ES-I3 (cell line): ENCODE measurements at regions not wholly inside any gene's neighbourhood (a gene's known extent, or its start where the extent isn't known, plus 50 kb on each side); places are given as distances from the start of the nearest gene placed in this dataset.

Experiments
- H3K36me3 ChIP-seq: 2 replicates; pipeline ENCODE4 v1.6.1; 2013; ENCODE audit warnings: mild to moderate bottlenecking, low read length, control low read depth, moderate library complexity; ENCODE audit not compliant: insufficient read depth
- H3K4me1 ChIP-seq: 2 replicates; pipeline ENCODE4 v1.6.1; 2013; ENCODE audit warnings: mild to moderate bottlenecking, control low read depth, low read length; ENCODE audit not compliant: insufficient read depth
- H3K9ac ChIP-seq: 2 replicates; pipeline ENCODE4 v1.6.1; 2013; ENCODE audit warnings: low read depth, mild to moderate bottlenecking, low read length, moderate library complexity
- H3K9me3 ChIP-seq: 2 replicates; pipeline ENCODE4 v1.6.1; 2013; ENCODE audit warnings: mild to moderate bottlenecking, low read length, moderate library complexity; ENCODE audit not compliant: control insufficient read depth, insufficient read depth

- peaks cover 14% of the 10 kb centered on the region for H3K4me1 ChIP-seq
These were observed 129.8 kb upstream of the CPM start for GRCh38 chr12:69062621-69063237.

GRCh38 chr12:69064734-69065443 is 131.9 kb upstream of the CPM start:
- peaks cover 26% of the 10 kb centered on the region for H3K4me1 ChIP-seq
- H3K36me3 ChIP-seq = no peaks in the 10 kb centered on the region
- H3K9ac ChIP-seq = no peak overlapping the region
- H3K9me3 ChIP-seq = no peaks in the 10 kb centered on the region

More at GRCh38 chr12:69062621-69063237, 129.8 kb upstream of the CPM start:
- Histone ChIP-seq H3K9me3 (no peaks in the 10 kb centered on the region), H3K36me3 (no peaks in the 10 kb centered on the region), H3K9ac (no peak overlapping the region)

- Histone ChIP-seq H3K9me3 (no peaks in the 10 kb centered on the region), H3K36me3 (no peaks in the 10 kb centered on the region), H3K9ac (no peak overlapping the region), H3K4me1 (peaks cover 26% of the 10 kb centered on the region)
These were observed 132.8 kb upstream of the CPM start for GRCh38 chr12:69065775-69066174.

- H3K4me1 ChIP-seq = peaks cover 21% of the 10 kb centered on the region
- no peaks in the 10 kb centered on the region for H3K9me3 ChIP-seq
- no peak overlapping the region for H3K9ac ChIP-seq
- H3K36me3 ChIP-seq = no peaks in the 10 kb centered on the region
These were observed 133.8 kb upstream of the CPM start for GRCh38 chr12:69066492-69067373.

- H3K4me1 ChIP-seq = peaks cover 19% of the 10 kb centered on the region
- H3K36me3 ChIP-seq = no peaks in the 10 kb centered on the region
- no peak overlapping the region for H3K9ac ChIP-seq
- no peaks in the 10 kb centered on the region for H3K9me3 ChIP-seq
These were observed 134.7 kb upstream of the CPM start for GRCh38 chr12:69067713-69068112.

GRCh38 chr12:69068448-69068847 is 135.5 kb upstream of the CPM start:
- no peak overlapping the region for H3K9ac ChIP-seq
- H3K4me1 ChIP-seq = peaks cover 19% of the 10 kb centered on the region
- no peaks in the 10 kb centered on the region for H3K9me3 ChIP-seq
- no peaks in the 10 kb centered on the region for H3K36me3 ChIP-seq

- Histone ChIP-seq H3K36me3 (no peaks in the 10 kb centered on the region), H3K9me3 (no peaks in the 10 kb centered on the region), H3K9ac (no peak overlapping the region), H3K4me1 (peaks cover 19% of the 10 kb centered on the region)
These were observed 136.5 kb upstream of the CPM start for GRCh38 chr12:69069479-69069878.

- Histone ChIP-seq H3K9me3 (no peaks in the 10 kb centered on the region), H3K9ac (no peak overlapping the region), H3K36me3 (no peaks in the 10 kb centered on the region), H3K4me1 (peaks cover 19% of the 10 kb centered on the region)
These were observed 137.5 kb upstream of the CPM start for GRCh38 chr12:69070319-69071090.

- Histone ChIP-seq H3K36me3 (no peaks in the 10 kb centered on the region), H3K9me3 (no peaks in the 10 kb centered on the region), H3K9ac (no peak overlapping the region), H3K4me1 (peaks cover 19% of the 10 kb centered on the region)
These were observed 138.1 kb upstream of the CPM start for GRCh38 chr12:69071091-69071370.

GRCh38 chr12:69073035-69073434 is 140.1 kb upstream of the CPM start:
- H3K9me3 ChIP-seq = no peaks in the 10 kb centered on the region
- peaks cover 10% of the 10 kb centered on the region for H3K4me1 ChIP-seq
- no peak overlapping the region for H3K9ac ChIP-seq
- H3K36me3 ChIP-seq = no peaks in the 10 kb centered on the region

GRCh38 chr12:69074556-69075349 is 141.8 kb upstream of the CPM start:
- no peaks in the 10 kb centered on the region for H3K9me3 ChIP-seq
- H3K36me3 ChIP-seq = no peaks in the 10 kb centered on the region
- no peak overlapping the region for H3K9ac ChIP-seq
- no peaks in the 10 kb centered on the region for H3K4me1 ChIP-seq

- Histone ChIP-seq H3K4me1 (no peaks in the 10 kb centered on the region), H3K9ac (no peak overlapping the region), H3K36me3 (no peaks in the 10 kb centered on the region), H3K9me3 (no peaks in the 10 kb centered on the region)
These were observed 150.7 kb upstream of the CPM start for GRCh38 chr12:69083689-69084088.

- Histone ChIP-seq H3K9ac (no peak overlapping the region), H3K36me3 (no peaks in the 10 kb centered on the region), H3K4me1 (no peaks in the 10 kb centered on the region), H3K9me3 (no peaks in the 10 kb centered on the region)
These were observed 151.9 kb upstream of the CPM start for GRCh38 chr12:69084816-69085378.
